ENCODE measurements at regions not wholly inside any gene's neighbourhood (a gene's known extent, or its start where the extent isn't known, plus 50 kb on each side); places are given as distances from the start of the nearest gene placed in this dataset.
"Not testable (repeated sequence)": the region's sequence is repeated elsewhere in the genome, so short reads cannot be mapped to it uniquely, and the experiment has no call there.

GRCh38 chr4:86472377-86473019 is 112.6 kb upstream of the MAPK10 start:
- no peak overlapping the region for H3K27ac ChIP-seq
- DNase-seq (ENCODE audit: low spot score), result no peak
- ChIA-PET POLR2A (ENCODE audit: low non-redundant PET) (no interaction called here), CTCF (no interaction called here)
- TF ChIP-seq CTCF (conservative IDR thresholded peaks at IDR 0.05; ENCODE audit: low read depth), result no peak

GRCh38 chr4:86478151-86478550 is 116.0 kb upstream of the PTPN13 start:
- POLR2A ChIA-PET (ENCODE audit: low non-redundant PET); DNase-seq (ENCODE audit: low spot score): not testable (repeated sequence)

GRCh38 chr4:86481440-86481839 is 112.7 kb upstream of the PTPN13 start:
- ChIA-PET CTCF (interaction anchor here (0.7 kb wide), 1 partner anchor 276 kb away, joined by 5 read pairs; no protein-coding TSS in a partner anchor), POLR2A (ENCODE audit: low non-redundant PET) (no interaction called here)
- no peak overlapping the region for H3K27ac ChIP-seq
- no peak for DNase-seq (ENCODE audit: low spot score)
- no peak for TF ChIP-seq CTCF (conservative IDR thresholded peaks at IDR 0.05; ENCODE audit: low read depth)

More at GRCh38 chr4:86478151-86478550, 116.0 kb upstream of the PTPN13 start:
- CTCF ChIA-PET, H3K27ac ChIP-seq: not testable (repeated sequence)

- CTCF ChIA-PET, result no interaction called here
- TF ChIP-seq CTCF (conservative IDR thresholded peaks at IDR 0.05; ENCODE audit: low read depth), result no peak
- POLR2A ChIA-PET (ENCODE audit: low non-redundant PET), result no interaction called here
- H3K27ac ChIP-seq, result no peak overlapping the region
- DNase-seq (ENCODE audit: low spot score), result no peak
These were observed 111.6 kb upstream of the PTPN13 start for GRCh38 chr4:86482306-86483172.

- ChIA-PET POLR2A (ENCODE audit: low non-redundant PET) (no interaction called here), CTCF (no interaction called here)
- no peak overlapping the region for H3K27ac ChIP-seq
- TF ChIP-seq CTCF (conservative IDR thresholded peaks at IDR 0.05; ENCODE audit: low read depth), result no peak
- no peak for DNase-seq (ENCODE audit: low spot score)
These were observed 111.0 kb upstream of the PTPN13 start for GRCh38 chr4:86483173-86483490.

- no peak for TF ChIP-seq CTCF (conservative IDR thresholded peaks at IDR 0.05; ENCODE audit: low read depth)
- no peak overlapping the region for H3K27ac ChIP-seq
- POLR2A ChIA-PET (ENCODE audit: low non-redundant PET), result no interaction called here
- DNase-seq (ENCODE audit: low spot score), result no peak
- CTCF ChIA-PET, result no interaction called here
These were observed 110.3 kb upstream of the PTPN13 start for GRCh38 chr4:86483773-86484172.

GRCh38 chr4:86484241-86484640 is 109.9 kb upstream of the PTPN13 start:
- H3K27ac ChIP-seq, result no peak overlapping the region
- DNase-seq (ENCODE audit: low spot score), result no peak
- no peak for TF ChIP-seq CTCF (conservative IDR thresholded peaks at IDR 0.05; ENCODE audit: low read depth)
- POLR2A ChIA-PET (ENCODE audit: low non-redundant PET), result no interaction called here
- CTCF ChIA-PET, result no interaction called here

Measured in RWPE1 (cell line).